ENCODE measurements at regions not wholly inside any gene's neighbourhood (a gene's known extent, or its start where the extent isn't known, plus 50 kb on each side); places are given as distances from the start of the nearest gene placed in this dataset.

GRCh38 chr12:88251798-88252197, 109.7 kb downstream of the TMTC3 start:
- Mint-ChIP-seq H3K36me3 (no peaks in the 10 kb centered on the region), H3K27me3 (peaks cover 4% of the 10 kb centered on the region), H3K9me3 (ENCODE audit: low read depth) (no peaks in the 10 kb centered on the region), H3K4me1 (ENCODE audit: low read depth) (no peaks in the 10 kb centered on the region), H3K27ac (no peak overlapping the region), H3K4me3 (no peak overlapping the region)

GRCh38 chr12:88253371-88253978, 111.4 kb downstream of the TMTC3 start:
- peaks cover 4% of the 10 kb centered on the region for H3K27me3 Mint-ChIP-seq
- no peak overlapping the region for H3K27ac Mint-ChIP-seq
- no peaks in the 10 kb centered on the region for H3K4me1 Mint-ChIP-seq (ENCODE audit: low read depth)
- H3K4me3 Mint-ChIP-seq: no peak overlapping the region
- H3K36me3 Mint-ChIP-seq: no peaks in the 10 kb centered on the region
- H3K9me3 Mint-ChIP-seq (ENCODE audit: low read depth): no peaks in the 10 kb centered on the region

- no peaks in the 10 kb centered on the region for H3K9me3 Mint-ChIP-seq (ENCODE audit: low read depth)
- peaks cover 4% of the 10 kb centered on the region for H3K27me3 Mint-ChIP-seq
- no peak overlapping the region for H3K4me3 Mint-ChIP-seq
- no peak overlapping the region for H3K27ac Mint-ChIP-seq
- no peaks in the 10 kb centered on the region for H3K36me3 Mint-ChIP-seq
- H3K4me1 Mint-ChIP-seq (ENCODE audit: low read depth): no peaks in the 10 kb centered on the region
These were observed 113.1 kb downstream of the TMTC3 start for GRCh38 chr12:88255224-88255623.

GRCh38 chr12:88255847-88256246, 113.7 kb downstream of the TMTC3 start:
- Mint-ChIP-seq H3K4me1 (ENCODE audit: low read depth) (no peaks in the 10 kb centered on the region), H3K9me3 (ENCODE audit: low read depth) (no peaks in the 10 kb centered on the region), H3K27ac (no peak overlapping the region), H3K4me3 (no peak overlapping the region), H3K27me3 (peaks cover 5% of the 10 kb centered on the region), H3K36me3 (no peaks in the 10 kb centered on the region)

GRCh38 chr12:88258396-88258795, 116.3 kb downstream of the TMTC3 start:
- H3K27me3 Mint-ChIP-seq: peaks cover 8% of the 10 kb centered on the region
- H3K27ac Mint-ChIP-seq: no peak overlapping the region
- no peaks in the 10 kb centered on the region for H3K4me1 Mint-ChIP-seq (ENCODE audit: low read depth)
- H3K4me3 Mint-ChIP-seq: no peak overlapping the region
- H3K9me3 Mint-ChIP-seq (ENCODE audit: low read depth): no peaks in the 10 kb centered on the region
- no peaks in the 10 kb centered on the region for H3K36me3 Mint-ChIP-seq

GRCh38 chr12:88266806-88267360, 124.8 kb downstream of the TMTC3 start:
- Mint-ChIP-seq H3K9me3 (ENCODE audit: low read depth) (no peaks in the 10 kb centered on the region), H3K27me3 (peaks cover 2% of the 10 kb centered on the region), H3K4me1 (ENCODE audit: low read depth) (no peaks in the 10 kb centered on the region), H3K27ac (no peak overlapping the region), H3K4me3 (no peak overlapping the region), H3K36me3 (no peaks in the 10 kb centered on the region)

GRCh38 chr12:88267630-88268029, 125.5 kb downstream of the TMTC3 start:
- H3K36me3 Mint-ChIP-seq: no peaks in the 10 kb centered on the region
- H3K4me1 Mint-ChIP-seq (ENCODE audit: low read depth): no peaks in the 10 kb centered on the region
- no peak overlapping the region for H3K27ac Mint-ChIP-seq
- peaks cover 2% of the 10 kb centered on the region for H3K27me3 Mint-ChIP-seq
- H3K4me3 Mint-ChIP-seq: no peak overlapping the region
- H3K9me3 Mint-ChIP-seq (ENCODE audit: low read depth): no peaks in the 10 kb centered on the region

- Mint-ChIP-seq H3K4me3 (no peak overlapping the region), H3K27ac (no peak overlapping the region), H3K36me3 (no peaks in the 10 kb centered on the region), H3K27me3 (peaks cover 2% of the 10 kb centered on the region), H3K4me1 (ENCODE audit: low read depth) (no peaks in the 10 kb centered on the region), H3K9me3 (ENCODE audit: low read depth) (no peaks in the 10 kb centered on the region)
These were observed 130.3 kb downstream of the TMTC3 start for GRCh38 chr12:88272456-88272855.

GRCh38 chr12:88273450-88273849, 131.3 kb downstream of the TMTC3 start:
- H3K36me3 Mint-ChIP-seq: no peaks in the 10 kb centered on the region
- H3K4me1 Mint-ChIP-seq (ENCODE audit: low read depth): no peaks in the 10 kb centered on the region
- H3K27ac Mint-ChIP-seq: no peak overlapping the region
- peaks cover 2% of the 10 kb centered on the region for H3K27me3 Mint-ChIP-seq
- no peak overlapping the region for H3K4me3 Mint-ChIP-seq
- H3K9me3 Mint-ChIP-seq (ENCODE audit: low read depth): no peaks in the 10 kb centered on the region

GRCh38 chr12:88273875-88274274, 131.8 kb downstream of the TMTC3 start:
- no peaks in the 10 kb centered on the region for H3K36me3 Mint-ChIP-seq
- H3K9me3 Mint-ChIP-seq (ENCODE audit: low read depth): no peaks in the 10 kb centered on the region
- no peaks in the 10 kb centered on the region for H3K4me1 Mint-ChIP-seq (ENCODE audit: low read depth)
- no peak overlapping the region for H3K27ac Mint-ChIP-seq
- peaks cover 2% of the 10 kb centered on the region for H3K27me3 Mint-ChIP-seq
- no peak overlapping the region for H3K4me3 Mint-ChIP-seq

GRCh38 chr12:88291498-88292131, 149.5 kb downstream of the TMTC3 start:
- H3K4me1 Mint-ChIP-seq (ENCODE audit: low read depth): no peaks in the 10 kb centered on the region
- H3K4me3 Mint-ChIP-seq: no peak overlapping the region
- no peak overlapping the region for H3K27ac Mint-ChIP-seq
- peaks cover 4% of the 10 kb centered on the region for H3K9me3 Mint-ChIP-seq (ENCODE audit: low read depth)
- H3K36me3 Mint-ChIP-seq: no peaks in the 10 kb centered on the region
- H3K27me3 Mint-ChIP-seq: no peaks in the 10 kb centered on the region

- Mint-ChIP-seq H3K36me3 (no peaks in the 10 kb centered on the region), H3K4me3 (no peak overlapping the region), H3K27me3 (no peaks in the 10 kb centered on the region), H3K27ac (peak overlapping the region; percentile 79), H3K9me3 (ENCODE audit: low read depth) (peaks cover 4% of the 10 kb centered on the region), H3K4me1 (ENCODE audit: low read depth) (peaks cover 7% of the 10 kb centered on the region)
These were observed 156.0 kb downstream of the TMTC3 start for GRCh38 chr12:88298014-88298682.

- H3K36me3 Mint-ChIP-seq: no peaks in the 10 kb centered on the region
- peak overlapping the region; percentile 79 for H3K27ac Mint-ChIP-seq
- H3K4me1 Mint-ChIP-seq (ENCODE audit: low read depth): peaks cover 7% of the 10 kb centered on the region
- peaks cover 4% of the 10 kb centered on the region for H3K9me3 Mint-ChIP-seq (ENCODE audit: low read depth)
- no peaks in the 10 kb centered on the region for H3K27me3 Mint-ChIP-seq
- no peak overlapping the region for H3K4me3 Mint-ChIP-seq
These were observed 156.7 kb downstream of the TMTC3 start for GRCh38 chr12:88298761-88299242.

- peaks cover 7% of the 10 kb centered on the region for H3K4me1 Mint-ChIP-seq (ENCODE audit: low read depth)
- H3K27ac Mint-ChIP-seq: peak overlapping the region; percentile 79
- H3K9me3 Mint-ChIP-seq (ENCODE audit: low read depth): peaks cover 4% of the 10 kb centered on the region
- no peaks in the 10 kb centered on the region for H3K36me3 Mint-ChIP-seq
- no peak overlapping the region for H3K4me3 Mint-ChIP-seq
- H3K27me3 Mint-ChIP-seq: no peaks in the 10 kb centered on the region
These were observed 157.5 kb downstream of the TMTC3 start for GRCh38 chr12:88299567-88300101.

GRCh38 chr12:88300931-88301330, 158.8 kb downstream of the TMTC3 start:
- H3K27me3 Mint-ChIP-seq: no peaks in the 10 kb centered on the region
- H3K36me3 Mint-ChIP-seq: no peaks in the 10 kb centered on the region
- peaks cover 7% of the 10 kb centered on the region for H3K4me1 Mint-ChIP-seq (ENCODE audit: low read depth)
- no peak overlapping the region for H3K27ac Mint-ChIP-seq
- H3K4me3 Mint-ChIP-seq: no peak overlapping the region
- no peaks in the 10 kb centered on the region for H3K9me3 Mint-ChIP-seq (ENCODE audit: low read depth)
